GM12892 (cell line): ENCODE measurements at regions not wholly inside any gene's neighbourhood (a gene's known extent, or its start where the extent isn't known, plus 50 kb on each side); places are given as distances from the start of the nearest gene placed in this dataset.

Experiments
- POLR2A ChIP-seq: IDR thresholded peaks from 2 replicates; pipeline ENCODE4 v1.6.1; 2011; ENCODE audit warnings: low read depth, low read length, control low read depth
- POLR2AphosphoS5 ChIP-seq: IDR thresholded peaks from 2 replicates; pipeline ENCODE4 v1.6.1; 2011; ENCODE audit warnings: low read depth, low read length, control low read depth
- TAF1 ChIP-seq: IDR thresholded peaks from 2 replicates; pipeline ENCODE4 v1.6.1; 2011; ENCODE audit warnings: low read depth, mild to moderate bottlenecking, control low read depth, low read length, borderline replicate concordance

DNA sequence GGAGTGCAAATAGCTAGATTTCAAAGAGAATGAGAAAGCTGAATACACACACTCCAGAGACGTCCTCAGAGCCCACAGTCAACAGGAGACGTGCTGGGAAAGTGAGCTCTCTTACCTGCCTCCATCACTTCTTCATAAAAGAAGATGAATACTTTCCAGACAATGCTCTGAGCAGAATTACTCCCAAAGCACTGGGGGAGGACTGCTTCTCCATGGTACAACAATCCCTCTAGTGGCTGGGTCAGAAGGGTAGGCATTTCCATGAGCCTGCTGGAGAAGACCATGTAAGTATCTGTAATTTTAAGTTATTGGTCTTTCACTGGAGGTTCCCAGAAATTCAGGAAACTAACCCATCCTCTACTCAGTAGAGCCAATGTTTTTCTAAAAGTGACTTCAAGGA is 190.3 kb downstream of the RBM43 start:
- TF ChIP-seq POLR2AphosphoS5: no peak
- TF ChIP-seq POLR2A: no peak
- no peak for TF ChIP-seq TAF1
